IMR-90 (cell line): ENCODE measurements at regions not wholly inside any gene's neighbourhood (a gene's known extent, or its start where the extent isn't known, plus 50 kb on each side); places are given as distances from the start of the nearest gene placed in this dataset.

Source experiments
- ATAC-seq: fragments of 200-7000 bp; cut with Tn5 transposase; 2 replicates; pipeline ENCODE4 v1.9.1; 2020; ENCODE audit warnings: low read depth, mild to moderate bottlenecking, moderate library complexity
- BruUV-seq: library from RNA; stranded (reverse); fragments of 400-500 nt; replicated peaks from 2 replicates; lab custom pipeline; 2021; lab: Mats Ljungman, UMichigan
- CTCF ChIA-PET: fragments of 300-600 bp; formaldehyde crosslinking; extraction: SDS; loops from one replicate; lab custom pipeline; 2021; ENCODE audit warnings: antibody characterized with exemption; lab: Yijun Ruan, JAX
- POLR2A ChIA-PET: fragments of 300-600 bp; sonication (Branson Sonifier 250); formaldehyde crosslinking; loops from one replicate; lab custom pipeline; 2022; ENCODE audit warnings: antibody characterized with exemption; ENCODE audit not compliant: unreplicated experiment; lab: Charles Lee
- DNase-seq: peaks from one replicate; pipeline ENCODE4 v3.0.0; 2013
- H2AFZ ChIP-seq: replicated peaks from 2 replicates; pipeline ENCODE3; 2013; ENCODE audit warnings: low read length, mild to moderate bottlenecking; ENCODE audit not compliant: poor library complexity
- H2AK5ac ChIP-seq: 2 replicates; pipeline ENCODE4 v1.6.1; 2013; ENCODE audit warnings: low read depth, low read length, inconsistent platforms
- H2AK9ac ChIP-seq: replicated peaks from 2 replicates; pipeline ENCODE3; 2013; ENCODE audit warnings: mild to moderate bottlenecking, low read depth, low read length, moderate library complexity; ENCODE audit not compliant: poor library complexity
- H2BK120ac ChIP-seq: 2 replicates; pipeline ENCODE4 v1.6.1; 2013; ENCODE audit warnings: low read depth, low read length, inconsistent platforms
- H2BK15ac ChIP-seq: 3 replicates; pipeline ENCODE4 v1.6.1; 2013; ENCODE audit warnings: low read depth, low read length, inconsistent platforms
- H2BK20ac ChIP-seq: 2 replicates; pipeline ENCODE4 v1.6.1; 2013; ENCODE audit warnings: low read depth, mild to moderate bottlenecking, inconsistent platforms, low read length, moderate library complexity
- H2BK5ac ChIP-seq: 2 replicates; pipeline ENCODE4 v1.6.1; 2013; ENCODE audit warnings: mild to moderate bottlenecking, low read depth, low read length, inconsistent platforms; ENCODE audit not compliant: poor library complexity, severe bottlenecking
- H3K14ac ChIP-seq: replicated peaks from 2 replicates; pipeline ENCODE4 v1.6.1; 2013; ENCODE audit warnings: low read depth, low read length, inconsistent platforms
- H3K18ac ChIP-seq: 2 replicates; pipeline ENCODE4 v1.6.1; 2013; ENCODE audit warnings: low read depth, low read length, control low read depth
- H3K23ac ChIP-seq: 2 replicates; pipeline ENCODE4 v1.6.1; 2013; ENCODE audit warnings: low read depth, low read length, inconsistent platforms
- H3K27ac ChIP-seq: 2 replicates; pipeline ENCODE4 v1.5.1; 2013; ENCODE audit warnings: mild to moderate bottlenecking, control low read depth, low read length; ENCODE audit not compliant: insufficient read depth
- H3K27me3 ChIP-seq: 2 replicates; pipeline ENCODE4 v1.6.1; 2013; ENCODE audit warnings: low read length; ENCODE audit not compliant: control insufficient read depth, insufficient read depth
- H3K36me3 ChIP-seq: 2 replicates; pipeline ENCODE4 v1.6.1; 2013; ENCODE audit warnings: low read length, mixed read lengths; ENCODE audit not compliant: control insufficient read depth, insufficient read depth
- H3K4ac ChIP-seq: 2 replicates; pipeline ENCODE4 v1.6.1; 2013; ENCODE audit warnings: low read depth, low read length, inconsistent platforms
- H3K4me1 ChIP-seq: 2 replicates; pipeline ENCODE4 v1.6.1; 2013; ENCODE audit warnings: low read length, mixed read lengths; ENCODE audit not compliant: control insufficient read depth, insufficient read depth
- H3K4me2 ChIP-seq: 2 replicates; pipeline ENCODE4 v1.6.1; 2013; ENCODE audit warnings: low read depth, mild to moderate bottlenecking, control low read depth, low read length, moderate library complexity
- H3K4me3 ChIP-seq: 2 replicates; pipeline ENCODE4 v1.5.1; 2013; ENCODE audit warnings: low read depth, mild to moderate bottlenecking, control low read depth, low read length, moderate library complexity; ENCODE audit not compliant: insufficient read depth
- H3K56ac ChIP-seq: 2 replicates; pipeline ENCODE4 v1.6.1; 2013; ENCODE audit warnings: low read length, inconsistent platforms; ENCODE audit not compliant: insufficient read depth; ENCODE audit errors: extremely low read depth
- H3K79me1 ChIP-seq, 2 experiments: 2 replicates each; pipeline ENCODE4 v1.6.1; 2013; ENCODE audit warnings: low read length in 2 of 2, inconsistent platforms in 1 of 2, low read depth in 1 of 2
- H3K9ac ChIP-seq: 2 replicates; pipeline ENCODE4 v1.6.1; 2013; ENCODE audit warnings: low read depth, low read length, control low read depth
- H3K9me1 ChIP-seq: 2 replicates; pipeline ENCODE4 v1.6.1; 2013; ENCODE audit warnings: low read length, inconsistent platforms; ENCODE audit not compliant: insufficient read depth
- H3K9me3 ChIP-seq: 2 replicates; pipeline ENCODE4 v1.6.1; 2013; ENCODE audit warnings: low read length; ENCODE audit not compliant: control insufficient read depth, insufficient read depth
- H4K20me1 ChIP-seq: 2 replicates; pipeline ENCODE4 v1.6.1; 2013; ENCODE audit warnings: low read length, inconsistent platforms; ENCODE audit not compliant: insufficient read depth
- H4K5ac ChIP-seq: 2 replicates; pipeline ENCODE4 v1.6.1; 2013; ENCODE audit warnings: mild to moderate bottlenecking, low read depth, low read length, control low read depth
- H4K8ac ChIP-seq, 2 experiments: 2 replicates each; pipeline ENCODE4 v1.6.1; 2013; ENCODE audit warnings: low read depth in 2 of 2, low read length in 2 of 2, control low read depth in 1 of 2, inconsistent platforms in 1 of 2
- H4K91ac ChIP-seq: 2 replicates; pipeline ENCODE4 v1.6.1; 2013; ENCODE audit warnings: low read depth, low read length, inconsistent platforms; ENCODE audit not compliant: insufficient read depth
- BHLHE40 ChIP-seq: fragments of 150-350 bp; IDR thresholded peaks from 2 replicates; pipeline ENCODE4 v1.6.1; 2016; ENCODE audit warnings: mild to moderate bottlenecking, low read depth, low read length
- CEBPB ChIP-seq: IDR thresholded peaks from 2 replicates; pipeline ENCODE4 v1.6.1; 2012; ENCODE audit warnings: low read depth, low read length, improper control_type of control experiment
- MAZ ChIP-seq: IDR thresholded peaks from 2 replicates; pipeline ENCODE4 v1.6.1; 2012; ENCODE audit warnings: low read depth, mild to moderate bottlenecking, low read length, improper control_type of control experiment, moderate library complexity, borderline replicate concordance
- NFE2L2 ChIP-seq: fragments of 150-350 bp; IDR thresholded peaks from 2 replicates; pipeline ENCODE4 v1.6.1; 2016; ENCODE audit warnings: low read depth, mild to moderate bottlenecking, low read length
- POLR2A ChIP-seq: IDR thresholded peaks from 2 replicates; pipeline ENCODE4 v1.6.1; 2012; ENCODE audit warnings: mild to moderate bottlenecking, low read depth, low read length
- RCOR1 ChIP-seq: IDR thresholded peaks from 2 replicates; pipeline ENCODE4 v1.6.1; 2012; ENCODE audit warnings: mild to moderate bottlenecking, low read length, improper control_type of control experiment; ENCODE audit not compliant: insufficient replicate concordance
- SMC3 ChIP-seq: fragments of 150-350 bp; IDR thresholded peaks from 2 replicates; pipeline ENCODE4 v1.6.1; 2016; ENCODE audit warnings: low read depth, mild to moderate bottlenecking, antibody characterized with exemption, low read length, moderate library complexity
- dilution Hi-C: fragments of 300-500 bp; cut with HindIII; formaldehyde crosslinking; loops from one replicate; pipeline ENCODE4 v1.14.3; 2018; ENCODE audit warnings: low sequenced_read_pairs; ENCODE audit not compliant: unreplicated experiment
- in situ Hi-C: fragments of 300-500 bp; cut with MboI; formaldehyde crosslinking; loops from 3 replicates; pipeline ENCODE4 v1.14.3; 2019; ENCODE audit warnings: low sequenced_read_pairs, inconsistent platforms, mixed read lengths
- intact Hi-C: fragments of 100-400 bp; cut with micrococcal nuclease; formaldehyde crosslinking; loops from 2 replicates; pipeline ENCODE4 v1.10.0; 2022
- TF ChIP-seq, protein P1 (sequence below): conservative IDR thresholded peaks from 2 replicates; pipeline ENCODE4 v1.5.1; 2012; ENCODE audit warnings: mild to moderate bottlenecking, low read depth, low read length, improper control_type of control experiment
- TF ChIP-seq, protein P2 (sequence below): fragments of 150-350 bp; IDR thresholded peaks from 2 replicates; pipeline ENCODE4 v1.6.1; 2016; ENCODE audit warnings: low read depth, mild to moderate bottlenecking, low read length, moderate library complexity, borderline replicate concordance

DNA sequence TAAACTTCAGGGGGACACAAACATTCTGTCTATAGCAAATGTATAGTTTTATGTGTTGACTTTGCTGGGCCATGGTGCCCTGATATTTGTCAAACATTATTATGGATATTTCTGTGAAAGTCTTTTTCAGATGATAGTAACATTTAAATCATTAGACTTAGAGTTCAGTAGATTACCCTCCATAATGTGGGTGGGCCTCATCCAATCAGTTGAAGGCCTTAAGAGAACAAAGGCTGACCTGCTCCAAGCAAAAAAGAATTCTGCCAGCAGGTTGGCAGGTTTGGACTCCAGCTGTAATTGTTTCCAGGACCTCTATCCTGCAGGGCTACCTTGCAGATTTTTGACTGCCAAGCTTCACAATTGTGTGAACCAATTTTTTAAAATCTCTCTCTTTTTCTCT is 1250.9 kb downstream of the ROBO1 start:
- H4K5ac ChIP-seq: no peak overlapping the region
- dilution Hi-C loops: no loop called here
- intact Hi-C loops: no loop called here
- H2BK120ac ChIP-seq: no peak overlapping the region
- ChIA-PET POLR2A (no interaction called here), CTCF (interaction anchor here (1.0 kb wide), 1 partner anchor 8 kb away, joined by 3 read pairs; no protein-coding TSS in a partner anchor)
- H3K4ac ChIP-seq: no peak overlapping the region
- no peak overlapping the region for H2AK9ac ChIP-seq
- no peak overlapping the region for H3K4me3 ChIP-seq
- H2AK5ac ChIP-seq: no peak overlapping the region
- no peaks in the 10 kb centered on the region for H3K4me1 ChIP-seq
- no peaks in the 10 kb centered on the region for H3K9me3 ChIP-seq
- H3K27me3 ChIP-seq: no peaks in the 10 kb centered on the region
- in situ Hi-C loops: no loop called here
- no peak overlapping the region for H2BK5ac ChIP-seq
- H4K91ac ChIP-seq: no peak overlapping the region
- H3K4me2 ChIP-seq: no peak overlapping the region
- H2AFZ ChIP-seq: no peak overlapping the region
- no peak overlapping the region for H2BK20ac ChIP-seq
- TF ChIP-seq CEBPB (no peak), BHLHE40 (no peak), NFE2L2 (no peak), RCOR1 (no peak), POLR2A (no peak), MAZ (no peak), SMC3 (no peak)
- TF ChIP-seq, protein P1, sequence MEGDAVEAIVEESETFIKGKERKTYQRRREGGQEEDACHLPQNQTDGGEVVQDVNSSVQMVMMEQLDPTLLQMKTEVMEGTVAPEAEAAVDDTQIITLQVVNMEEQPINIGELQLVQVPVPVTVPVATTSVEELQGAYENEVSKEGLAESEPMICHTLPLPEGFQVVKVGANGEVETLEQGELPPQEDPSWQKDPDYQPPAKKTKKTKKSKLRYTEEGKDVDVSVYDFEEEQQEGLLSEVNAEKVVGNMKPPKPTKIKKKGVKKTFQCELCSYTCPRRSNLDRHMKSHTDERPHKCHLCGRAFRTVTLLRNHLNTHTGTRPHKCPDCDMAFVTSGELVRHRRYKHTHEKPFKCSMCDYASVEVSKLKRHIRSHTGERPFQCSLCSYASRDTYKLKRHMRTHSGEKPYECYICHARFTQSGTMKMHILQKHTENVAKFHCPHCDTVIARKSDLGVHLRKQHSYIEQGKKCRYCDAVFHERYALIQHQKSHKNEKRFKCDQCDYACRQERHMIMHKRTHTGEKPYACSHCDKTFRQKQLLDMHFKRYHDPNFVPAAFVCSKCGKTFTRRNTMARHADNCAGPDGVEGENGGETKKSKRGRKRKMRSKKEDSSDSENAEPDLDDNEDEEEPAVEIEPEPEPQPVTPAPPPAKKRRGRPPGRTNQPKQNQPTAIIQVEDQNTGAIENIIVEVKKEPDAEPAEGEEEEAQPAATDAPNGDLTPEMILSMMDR: no peak
- TF ChIP-seq, protein P2, sequence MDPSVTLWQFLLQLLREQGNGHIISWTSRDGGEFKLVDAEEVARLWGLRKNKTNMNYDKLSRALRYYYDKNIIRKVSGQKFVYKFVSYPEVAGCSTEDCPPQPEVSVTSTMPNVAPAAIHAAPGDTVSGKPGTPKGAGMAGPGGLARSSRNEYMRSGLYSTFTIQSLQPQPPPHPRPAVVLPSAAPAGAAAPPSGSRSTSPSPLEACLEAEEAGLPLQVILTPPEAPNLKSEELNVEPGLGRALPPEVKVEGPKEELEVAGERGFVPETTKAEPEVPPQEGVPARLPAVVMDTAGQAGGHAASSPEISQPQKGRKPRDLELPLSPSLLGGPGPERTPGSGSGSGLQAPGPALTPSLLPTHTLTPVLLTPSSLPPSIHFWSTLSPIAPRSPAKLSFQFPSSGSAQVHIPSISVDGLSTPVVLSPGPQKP: no peak
- no peak overlapping the region for H3K9ac ChIP-seq
- H3K27ac ChIP-seq: no peak overlapping the region
- H3K56ac ChIP-seq: no peak overlapping the region
- no peaks in the 10 kb centered on the region for H3K36me3 ChIP-seq
- H3K18ac ChIP-seq: no peak overlapping the region
- no peak overlapping the region for H3K14ac ChIP-seq
- no peak overlapping the region for H2BK15ac ChIP-seq
- H3K9me1 ChIP-seq: no peaks in the 10 kb centered on the region
- no peak overlapping the region for H4K8ac ChIP-seq
- no peak overlapping the region for H3K23ac ChIP-seq
- ATAC-seq (no peak), DNase-seq (no peak)
- no TSS peak for BruUV-seq
- H4K20me1 ChIP-seq: no peaks in the 10 kb centered on the region
- no peaks in the 10 kb centered on the region for H3K79me1 ChIP-seq
